Right lobe of liver (tissue), 4 donors: ENCODE measurements at regions not wholly inside any gene's neighbourhood (a gene's known extent, or its start where the extent isn't known, plus 50 kb on each side); places are given as distances from the start of the nearest gene placed in this dataset.

Experiments
- POLR2A ChIP-seq: fragments of 450-650 bp; IDR thresholded peaks from one replicate; pipeline ENCODE4 v1.6.1; 2017; ENCODE audit warnings: antibody characterized with exemption, mild to moderate bottlenecking
- TF ChIP-seq, protein P1 (sequence below), 4 donors: fragments of 200-600 bp in 3 of 4; fragments of 450-650 bp in 1 of 4; IDR thresholded peaks; one replicate each; pipeline versions ENCODE4 v1.5.1 to v1.8.0; 2016 to 2022; ENCODE audit warnings: antibody characterized with exemption in 4 of 4, mild to moderate bottlenecking in 2 of 4
- donor health status: DM: no; HTN: no; CAD: no.
- donor health status: DM: no; HTN: no; CAD: no.
- donor health status: DM: no; HTN: yes; CAD: no.

DNA sequence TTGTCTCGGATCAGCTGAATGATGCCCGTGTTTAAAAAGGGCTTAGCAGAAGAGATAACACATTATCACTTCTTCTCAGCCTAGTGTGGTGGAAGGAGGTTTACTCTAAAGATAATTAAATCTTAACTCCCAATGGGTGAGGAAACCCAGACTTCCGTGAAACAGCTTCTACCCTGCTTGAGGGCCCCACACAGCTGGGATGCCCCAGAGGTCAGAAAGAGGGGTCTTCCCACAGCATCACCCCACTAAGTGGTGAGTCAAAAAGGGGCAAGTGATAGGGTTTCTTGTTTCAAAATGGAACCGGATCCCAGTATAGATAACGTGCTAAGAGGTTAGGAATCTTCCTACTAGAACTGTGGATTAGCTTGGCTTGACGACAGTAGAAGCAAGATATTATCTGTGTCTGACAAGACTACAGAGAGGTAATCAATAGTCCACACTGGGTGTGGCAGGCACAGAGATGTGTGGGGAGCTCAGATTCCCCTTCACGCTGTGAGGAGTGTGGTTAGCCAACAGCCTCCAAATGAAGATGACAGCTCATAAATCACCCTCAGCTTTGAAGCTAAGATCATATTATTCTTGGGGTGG lies 129.6 kb upstream of the COPS8 start:
- TF ChIP-seq, protein P1, sequence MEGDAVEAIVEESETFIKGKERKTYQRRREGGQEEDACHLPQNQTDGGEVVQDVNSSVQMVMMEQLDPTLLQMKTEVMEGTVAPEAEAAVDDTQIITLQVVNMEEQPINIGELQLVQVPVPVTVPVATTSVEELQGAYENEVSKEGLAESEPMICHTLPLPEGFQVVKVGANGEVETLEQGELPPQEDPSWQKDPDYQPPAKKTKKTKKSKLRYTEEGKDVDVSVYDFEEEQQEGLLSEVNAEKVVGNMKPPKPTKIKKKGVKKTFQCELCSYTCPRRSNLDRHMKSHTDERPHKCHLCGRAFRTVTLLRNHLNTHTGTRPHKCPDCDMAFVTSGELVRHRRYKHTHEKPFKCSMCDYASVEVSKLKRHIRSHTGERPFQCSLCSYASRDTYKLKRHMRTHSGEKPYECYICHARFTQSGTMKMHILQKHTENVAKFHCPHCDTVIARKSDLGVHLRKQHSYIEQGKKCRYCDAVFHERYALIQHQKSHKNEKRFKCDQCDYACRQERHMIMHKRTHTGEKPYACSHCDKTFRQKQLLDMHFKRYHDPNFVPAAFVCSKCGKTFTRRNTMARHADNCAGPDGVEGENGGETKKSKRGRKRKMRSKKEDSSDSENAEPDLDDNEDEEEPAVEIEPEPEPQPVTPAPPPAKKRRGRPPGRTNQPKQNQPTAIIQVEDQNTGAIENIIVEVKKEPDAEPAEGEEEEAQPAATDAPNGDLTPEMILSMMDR (IDR thresholded peaks at IDR 0.05): no peak
- no peak for TF ChIP-seq POLR2A
